ENCODE measurements at regions not wholly inside any gene's neighbourhood (a gene's known extent, or its start where the extent isn't known, plus 50 kb on each side); places are given as distances from the start of the nearest gene placed in this dataset.

DNA sequence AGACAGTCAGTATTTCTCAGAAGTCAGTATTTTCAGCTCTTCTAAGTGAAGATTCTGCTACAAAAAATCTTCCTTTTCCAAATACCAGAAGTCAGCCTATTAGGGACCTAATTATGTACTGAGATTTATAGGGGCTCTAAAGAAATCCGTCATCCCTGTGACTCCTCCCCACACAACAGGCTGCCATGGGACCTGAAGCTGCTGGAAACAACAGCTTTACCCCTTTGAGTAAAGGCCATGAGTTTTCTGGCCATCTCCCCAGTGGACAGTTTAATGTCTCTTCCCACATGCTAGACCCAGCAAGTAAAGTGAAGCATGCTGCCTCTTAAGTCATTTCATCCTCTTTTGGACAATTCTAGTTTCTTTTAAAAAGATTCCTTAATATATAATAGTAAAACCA is 255.7 kb upstream of the ACVR2A start:
- no peaks in the 10 kb centered on the region for H3K36me3 ChIP-seq (ENCODE audit: control insufficient read depth in 1 of 2, insufficient read depth in 2 of 2, low read length in 2 of 2)
- ChIA-PET POLR2A (no interaction called here), CTCF (no interaction called here), RAD21 (ENCODE audit: low non-redundant PET in 1 of 2, low total read pairs in 2 of 2, uncharacterized antibody in 2 of 2, unreplicated experiment in 2 of 2) (no interaction called here)
- no peak for ATAC-seq
- H3K9me3 ChIP-seq (ENCODE audit: control insufficient read depth in 1 of 2, insufficient read depth in 1 of 2, low read depth in 1 of 2, low read length in 2 of 2), result no peaks in the 10 kb centered on the region
- TF ChIP-seq RAD21 (IDR thresholded peaks at IDR 0.05; ENCODE audit: low read depth) (no peak), EGR1 (IDR thresholded peaks at IDR 0.05; ENCODE audit: low read depth) (no peak), CEBPB (IDR thresholded peaks at IDR 0.05; ENCODE audit: low read depth) (no peak), FOSL1 (IDR thresholded peaks at IDR 0.05; ENCODE audit: low read depth) (no peak), SP1 (IDR thresholded peaks at IDR 0.05; ENCODE audit: low read depth) (no peak), EZH2phosphoT487 (IDR thresholded peaks at IDR 0.05; ENCODE audit: borderline replicate concordance) (no peak), POLR2A (IDR thresholded peaks at IDR 0.05; ENCODE audit: borderline replicate concordance, extremely low read depth, insufficient read depth, insufficient read length) (no peak), ZFX (IDR thresholded peaks at IDR 0.05) (no peak), EZH2 (IDR thresholded peaks at IDR 0.05) (no peak)
- TF ChIP-seq, protein P1, sequence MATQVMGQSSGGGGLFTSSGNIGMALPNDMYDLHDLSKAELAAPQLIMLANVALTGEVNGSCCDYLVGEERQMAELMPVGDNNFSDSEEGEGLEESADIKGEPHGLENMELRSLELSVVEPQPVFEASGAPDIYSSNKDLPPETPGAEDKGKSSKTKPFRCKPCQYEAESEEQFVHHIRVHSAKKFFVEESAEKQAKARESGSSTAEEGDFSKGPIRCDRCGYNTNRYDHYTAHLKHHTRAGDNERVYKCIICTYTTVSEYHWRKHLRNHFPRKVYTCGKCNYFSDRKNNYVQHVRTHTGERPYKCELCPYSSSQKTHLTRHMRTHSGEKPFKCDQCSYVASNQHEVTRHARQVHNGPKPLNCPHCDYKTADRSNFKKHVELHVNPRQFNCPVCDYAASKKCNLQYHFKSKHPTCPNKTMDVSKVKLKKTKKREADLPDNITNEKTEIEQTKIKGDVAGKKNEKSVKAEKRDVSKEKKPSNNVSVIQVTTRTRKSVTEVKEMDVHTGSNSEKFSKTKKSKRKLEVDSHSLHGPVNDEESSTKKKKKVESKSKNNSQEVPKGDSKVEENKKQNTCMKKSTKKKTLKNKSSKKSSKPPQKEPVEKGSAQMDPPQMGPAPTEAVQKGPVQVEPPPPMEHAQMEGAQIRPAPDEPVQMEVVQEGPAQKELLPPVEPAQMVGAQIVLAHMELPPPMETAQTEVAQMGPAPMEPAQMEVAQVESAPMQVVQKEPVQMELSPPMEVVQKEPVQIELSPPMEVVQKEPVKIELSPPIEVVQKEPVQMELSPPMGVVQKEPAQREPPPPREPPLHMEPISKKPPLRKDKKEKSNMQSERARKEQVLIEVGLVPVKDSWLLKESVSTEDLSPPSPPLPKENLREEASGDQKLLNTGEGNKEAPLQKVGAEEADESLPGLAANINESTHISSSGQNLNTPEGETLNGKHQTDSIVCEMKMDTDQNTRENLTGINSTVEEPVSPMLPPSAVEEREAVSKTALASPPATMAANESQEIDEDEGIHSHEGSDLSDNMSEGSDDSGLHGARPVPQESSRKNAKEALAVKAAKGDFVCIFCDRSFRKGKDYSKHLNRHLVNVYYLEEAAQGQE (IDR thresholded peaks at IDR 0.05; ENCODE audit: low read depth), result no peak
- TF ChIP-seq, protein P2, sequence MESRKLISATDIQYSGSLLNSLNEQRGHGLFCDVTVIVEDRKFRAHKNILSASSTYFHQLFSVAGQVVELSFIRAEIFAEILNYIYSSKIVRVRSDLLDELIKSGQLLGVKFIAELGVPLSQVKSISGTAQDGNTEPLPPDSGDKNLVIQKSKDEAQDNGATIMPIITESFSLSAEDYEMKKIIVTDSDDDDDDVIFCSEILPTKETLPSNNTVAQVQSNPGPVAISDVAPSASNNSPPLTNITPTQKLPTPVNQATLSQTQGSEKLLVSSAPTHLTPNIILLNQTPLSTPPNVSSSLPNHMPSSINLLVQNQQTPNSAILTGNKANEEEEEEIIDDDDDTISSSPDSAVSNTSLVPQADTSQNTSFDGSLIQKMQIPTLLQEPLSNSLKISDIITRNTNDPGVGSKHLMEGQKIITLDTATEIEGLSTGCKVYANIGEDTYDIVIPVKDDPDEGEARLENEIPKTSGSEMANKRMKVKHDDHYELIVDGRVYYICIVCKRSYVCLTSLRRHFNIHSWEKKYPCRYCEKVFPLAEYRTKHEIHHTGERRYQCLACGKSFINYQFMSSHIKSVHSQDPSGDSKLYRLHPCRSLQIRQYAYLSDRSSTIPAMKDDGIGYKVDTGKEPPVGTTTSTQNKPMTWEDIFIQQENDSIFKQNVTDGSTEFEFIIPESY (IDR thresholded peaks at IDR 0.05; ENCODE audit: extremely low read depth, insufficient replicate concordance, low read length), result no peak
- BruUV-seq (replicated peaks), result no TSS peak
- intact Hi-C loops (cut with micrococcal nuclease), result no loop called here
- no peaks in the 10 kb centered on the region for H3K9me2 ChIP-seq (ENCODE audit: insufficient read depth)
- no peak overlapping the region for H3K27ac ChIP-seq (ENCODE audit: low read depth, low read length)
- no peaks in the 10 kb centered on the region for H3K27me3 ChIP-seq (ENCODE audit: insufficient read depth, low read length)
- no peaks in the 10 kb centered on the region for H4K20me1 ChIP-seq (ENCODE audit: insufficient read depth)
- H2AFZ ChIP-seq (ENCODE audit: low read depth, low read length, poor library complexity, severe bottlenecking), result no peak overlapping the region
- DNase-seq (ENCODE audit: low read depth, low spot score), result no peak
- H3K79me2 ChIP-seq (ENCODE audit: insufficient read depth, low read length), result no peaks in the 10 kb centered on the region
- H3K9ac ChIP-seq (ENCODE audit: low read length), result no peak overlapping the region
- no peak overlapping the region for H3K4me2 ChIP-seq (ENCODE audit: low read length)
- H3K4me3 ChIP-seq (replicated peaks in 1 of 2; ENCODE audit: low read depth in 1 of 2, low read length in 2 of 2), result no peak overlapping the region
- H3K4me1 ChIP-seq (ENCODE audit: control insufficient read depth in 1 of 2, insufficient read depth in 2 of 2, low read length in 2 of 2), result no peaks in the 10 kb centered on the region
